Activated B cell treated with CpG ODN at 0.5 μM for 24 hours (primary cell): ENCODE measurements at regions not wholly inside any gene's neighbourhood (a gene's known extent, or its start where the extent isn't known, plus 50 kb on each side); places are given as distances from the start of the nearest gene placed in this dataset.

ENCODE experiments used
- ATAC-seq: fragments of 200-7000 bp; cut with Tn5 transposase; one replicate; pipeline ENCODE4 v1.10.0; 2021; ENCODE audit warnings: low read depth, mild to moderate bottlenecking, moderate library complexity
- CTCF ChIA-PET: fragments of 350-600 bp; sonication (Branson Sonifier 250); formaldehyde crosslinking; loops from one replicate; lab custom pipeline; 2021; ENCODE audit warnings: antibody characterized with exemption; lab: Charles Lee
- POLR2A ChIA-PET: fragments of 350-600 bp; sonication (Branson Sonifier 250); formaldehyde crosslinking; loops from one replicate; lab custom pipeline; 2021; ENCODE audit warnings: antibody characterized with exemption; lab: Charles Lee
- DNase-seq: peaks from one replicate; pipeline ENCODE4 v3.0.0; 2022
- H3K27ac Mint-ChIP-seq: one replicate; pipeline ENCODE4 v1.8.0; 2020; ENCODE audit warnings: mixed read lengths
- H3K27me3 Mint-ChIP-seq: one replicate; pipeline ENCODE4 v1.8.0; 2021; ENCODE audit warnings: mixed read lengths
- H3K36me3 Mint-ChIP-seq: one replicate; pipeline ENCODE4 v1.8.0; 2021; ENCODE audit warnings: low read depth, mixed read lengths
- H3K4me1 Mint-ChIP-seq: one replicate; pipeline ENCODE4 v1.8.0; 2021; ENCODE audit warnings: mixed read lengths
- H3K4me3 Mint-ChIP-seq: one replicate; pipeline ENCODE4 v1.8.0; 2020; ENCODE audit warnings: mild to moderate bottlenecking, mixed read lengths
- H3K9me3 Mint-ChIP-seq: one replicate; pipeline ENCODE4 v1.8.0; 2020; ENCODE audit warnings: mixed read lengths
- CTCF ChIP-seq: fragments of 200-600 bp; IDR thresholded peaks from one replicate; pipeline ENCODE4 v1.8.0; 2022; ENCODE audit warnings: antibody characterized with exemption, mild to moderate bottlenecking
- intact Hi-C: fragments of 100-400 bp; cut with micrococcal nuclease; formaldehyde crosslinking; loops from one replicate; pipeline ENCODE4 v1.15.1; 2024

DNA sequence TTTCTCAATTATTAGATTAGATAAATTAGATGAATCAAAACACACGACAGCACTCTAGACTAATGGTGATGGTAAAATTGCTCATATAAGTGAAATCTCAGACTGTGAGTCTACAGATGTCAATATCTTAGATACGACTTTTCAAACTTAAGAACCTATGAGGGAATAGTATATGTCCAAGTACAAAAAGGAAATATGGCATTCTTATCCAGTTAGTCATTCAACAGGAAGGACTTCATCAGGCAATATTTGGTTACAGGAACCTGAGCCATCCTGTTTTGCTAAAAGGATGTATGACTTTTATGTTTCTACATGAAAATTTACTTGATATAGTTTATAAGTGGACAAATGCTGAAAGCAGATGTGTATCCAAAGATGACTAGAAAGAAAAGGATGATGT is 107.0 kb downstream of the CT47B1 start:
- intact Hi-C loops, result loop anchor here (5.0 kb wide), 1 partner anchor 41 kb away; no protein-coding TSS in a partner anchor
- Mint-ChIP-seq H3K9me3 (no peaks in the 10 kb centered on the region), H3K4me1 (peaks cover 2% of the 10 kb centered on the region), H3K27me3 (no peaks in the 10 kb centered on the region), H3K4me3 (no peak overlapping the region), H3K27ac (no peak overlapping the region), H3K36me3 (no peaks in the 10 kb centered on the region)
- TF ChIP-seq CTCF, result no peak
- ATAC-seq (no peak), DNase-seq (no peak)
- CTCF ChIA-PET, result interaction anchor here (1.9 kb wide), 1 partner anchor 16 kb away, joined by 6 read pairs; no protein-coding TSS in a partner anchor
- POLR2A ChIA-PET, result no interaction called here

DNA sequence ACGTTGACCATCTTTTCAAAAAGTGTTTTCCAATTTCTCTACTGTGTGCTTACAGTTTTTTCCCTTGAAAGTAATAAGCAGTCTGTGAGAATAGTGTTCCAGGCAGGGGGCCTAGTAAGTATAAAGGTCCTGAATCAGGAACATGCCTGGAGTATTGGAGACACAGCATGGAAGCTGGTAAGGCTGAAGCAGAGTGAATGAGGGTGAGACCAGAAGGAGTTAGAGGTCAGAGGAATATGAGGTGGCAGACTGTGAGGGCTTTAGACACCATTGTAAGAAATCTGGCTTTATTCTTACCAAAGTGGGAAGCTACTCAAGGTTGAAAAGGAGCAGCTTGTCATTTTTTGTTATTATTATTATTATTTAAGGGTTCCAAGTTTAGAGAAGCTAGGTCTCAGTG is 107.4 kb downstream of the CT47B1 start:
- Mint-ChIP-seq H3K27ac (no peak overlapping the region), H3K4me1 (peaks cover 2% of the 10 kb centered on the region), H3K27me3 (no peaks in the 10 kb centered on the region), H3K4me3 (no peak overlapping the region), H3K36me3 (no peaks in the 10 kb centered on the region), H3K9me3 (no peaks in the 10 kb centered on the region)
- TF ChIP-seq CTCF, result no peak
- ChIA-PET CTCF (interaction anchor here (1.9 kb wide), 1 partner anchor 16 kb away, joined by 6 read pairs; no protein-coding TSS in a partner anchor), POLR2A (no interaction called here)
- no peak for ATAC-seq
- intact Hi-C loops, result loop anchor here (5.0 kb wide), 1 partner anchor 41 kb away; no protein-coding TSS in a partner anchor
- no peak for DNase-seq

DNA sequence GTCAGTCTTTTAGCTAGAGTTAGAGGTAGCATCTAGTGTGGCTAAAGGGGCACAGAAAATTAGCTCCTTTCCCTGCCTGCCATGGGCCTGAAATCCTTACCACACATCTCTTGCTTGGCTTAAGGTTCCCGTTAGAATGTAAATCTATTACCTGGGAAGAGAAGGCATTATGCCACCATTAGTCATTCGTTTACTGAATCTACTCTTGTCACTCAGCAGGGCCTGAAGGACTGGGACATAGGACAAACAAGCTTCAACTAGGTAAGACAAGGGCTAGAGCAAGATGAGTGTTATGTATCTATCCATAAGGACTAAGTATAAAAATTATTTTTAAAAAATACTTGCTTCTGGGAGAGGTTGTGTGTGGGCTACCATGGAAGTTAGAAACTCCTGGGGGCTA is 112.4 kb downstream of the CT47B1 start:
- DNase-seq, result no peak
- ChIA-PET POLR2A (no interaction called here), CTCF (no interaction called here)
- Mint-ChIP-seq H3K27me3 (no peaks in the 10 kb centered on the region), H3K4me3 (no peak overlapping the region), H3K36me3 (no peaks in the 10 kb centered on the region), H3K9me3 (no peaks in the 10 kb centered on the region), H3K27ac (no peak overlapping the region), H3K4me1 (peaks cover 15% of the 10 kb centered on the region)
- TF ChIP-seq CTCF, result no peak
- ATAC-seq, result no peak
- intact Hi-C loops, result no loop called here

- no peaks in the 10 kb centered on the region for H3K9me3 Mint-ChIP-seq
- H3K27me3 Mint-ChIP-seq, result no peaks in the 10 kb centered on the region
- H3K4me1 Mint-ChIP-seq, result peaks cover 27% of the 10 kb centered on the region
- ATAC-seq (no peak), DNase-seq (no peak)
- intact Hi-C loops, result no loop called here
- TF ChIP-seq CTCF, result no peak
- CTCF ChIA-PET, result no interaction called here
- no peak overlapping the region for H3K4me3 Mint-ChIP-seq
- H3K27ac Mint-ChIP-seq, result no peak overlapping the region
- POLR2A ChIA-PET, result no interaction called here
- no peaks in the 10 kb centered on the region for H3K36me3 Mint-ChIP-seq
Observed at GRCh38 chrX:120761810-120762209, 113.9 kb downstream of the CT47B1 start.

DNA sequence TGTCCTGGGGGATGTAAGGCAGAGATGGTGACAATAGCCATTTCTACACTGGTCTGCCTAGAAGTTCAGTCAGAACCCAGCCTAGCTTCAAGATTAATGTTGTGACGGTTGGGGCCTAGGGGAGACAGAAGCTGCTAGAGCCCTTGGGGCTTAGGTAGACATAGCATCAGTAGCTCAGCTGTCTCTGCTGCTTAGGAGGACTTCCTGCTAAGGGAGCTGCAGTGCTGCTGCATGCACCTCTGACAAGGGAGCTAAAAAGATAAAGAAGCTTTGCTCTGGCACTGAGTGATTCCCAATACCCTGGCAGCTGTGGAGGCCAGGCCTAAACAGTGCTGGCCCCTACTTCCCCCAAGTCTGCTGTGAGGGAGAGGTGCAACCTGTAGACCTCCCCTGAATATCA is 116.0 kb downstream of the CT47B1 start:
- H3K27me3 Mint-ChIP-seq, result no peaks in the 10 kb centered on the region
- H3K4me3 Mint-ChIP-seq, result no peak overlapping the region
- no peak for TF ChIP-seq CTCF
- DNase-seq, result no peak
- H3K9me3 Mint-ChIP-seq, result no peaks in the 10 kb centered on the region
- intact Hi-C loops, result loop anchor here (10.0 kb wide), 1 partner anchor 455 kb away; no protein-coding TSS in a partner anchor
- POLR2A ChIA-PET, result no interaction called here
- no peaks in the 10 kb centered on the region for H3K36me3 Mint-ChIP-seq
- ATAC-seq, result no peak
- H3K4me1 Mint-ChIP-seq, result peaks cover 48% of the 10 kb centered on the region
- no peak overlapping the region for H3K27ac Mint-ChIP-seq
- CTCF ChIA-PET, result no interaction called here
